ENCODE measurements at regions not wholly inside any gene's neighbourhood (a gene's known extent, or its start where the extent isn't known, plus 50 kb on each side); places are given as distances from the start of the nearest gene placed in this dataset.

- TF ChIP-seq CTCF (IDR thresholded peaks at IDR 0.05), result no peak
- TF ChIP-seq POLR2A (IDR thresholded peaks at IDR 0.05), result no peak
These were observed 60.2 kb downstream of the SMIM38 start for GRCh38 chr11:69215784-69216415.

All from thyroid gland (tissue), 4 donors.